Osteoblast (primary cell): ENCODE measurements at regions not wholly inside any gene's neighbourhood (a gene's known extent, or its start where the extent isn't known, plus 50 kb on each side); places are given as distances from the start of the nearest gene placed in this dataset.

Source experiments
- DNase-seq: peaks from one replicate; pipeline ENCODE4 v3.0.0; 2011; ENCODE audit warnings: low spot score, mixed read lengths; ENCODE audit not compliant: insufficient read length; ENCODE audit errors: missing footprints
- H2AFZ ChIP-seq: 2 replicates; pipeline ENCODE4 v1.6.0; 2011; ENCODE audit warnings: mild to moderate bottlenecking, low read length
- H3K27ac ChIP-seq: 2 replicates; pipeline ENCODE4 v1.5.1; 2011; ENCODE audit warnings: mild to moderate bottlenecking, low read depth, low read length, moderate library complexity
- H3K27me3 ChIP-seq: 2 replicates; pipeline ENCODE4 v1.6.0; 2012; ENCODE audit warnings: mild to moderate bottlenecking, control low read depth, inconsistent platforms, low read length, moderate library complexity; ENCODE audit not compliant: insufficient read depth
- H3K36me3 ChIP-seq: 2 replicates; pipeline ENCODE4 v1.5.1; 2011; ENCODE audit warnings: mild to moderate bottlenecking, low read length, control low read depth, moderate library complexity; ENCODE audit not compliant: insufficient read depth
- H3K4me1 ChIP-seq: 2 replicates; pipeline ENCODE4 v1.5.1; 2011; ENCODE audit warnings: mild to moderate bottlenecking, low read length, control low read depth, moderate library complexity; ENCODE audit not compliant: insufficient read depth
- H3K4me2 ChIP-seq: 2 replicates; pipeline ENCODE4 v1.6.0; 2011; ENCODE audit warnings: mild to moderate bottlenecking, low read length; ENCODE audit not compliant: insufficient read depth
- H3K4me3 ChIP-seq: fragments of 200-600 bp; sonication (generic); 3 replicates; pipeline ENCODE4 v1.5.1; 2012; ENCODE audit warnings: mild to moderate bottlenecking, low read length, inconsistent platforms; ENCODE audit not compliant: insufficient read depth
- H3K79me2 ChIP-seq: 2 replicates; pipeline ENCODE4 v1.6.0; 2012; ENCODE audit warnings: mild to moderate bottlenecking, low read length, control low read depth, inconsistent platforms; ENCODE audit not compliant: insufficient read depth
- H3K9me3 ChIP-seq: 2 replicates; pipeline ENCODE4 v1.5.1; 2011; ENCODE audit warnings: low read depth, low read length, control low read depth
- H4K20me1 ChIP-seq: 2 replicates; pipeline ENCODE4 v1.6.0; 2012; ENCODE audit warnings: mild to moderate bottlenecking, low read length, control low read depth; ENCODE audit not compliant: insufficient read depth
- TF ChIP-seq, protein P1 (sequence below): IDR thresholded peaks from 2 replicates; pipeline ENCODE4 v1.5.1; 2011; ENCODE audit warnings: mild to moderate bottlenecking, low read depth, low read length, moderate library complexity; ENCODE audit errors: extremely low read depth

DNA sequence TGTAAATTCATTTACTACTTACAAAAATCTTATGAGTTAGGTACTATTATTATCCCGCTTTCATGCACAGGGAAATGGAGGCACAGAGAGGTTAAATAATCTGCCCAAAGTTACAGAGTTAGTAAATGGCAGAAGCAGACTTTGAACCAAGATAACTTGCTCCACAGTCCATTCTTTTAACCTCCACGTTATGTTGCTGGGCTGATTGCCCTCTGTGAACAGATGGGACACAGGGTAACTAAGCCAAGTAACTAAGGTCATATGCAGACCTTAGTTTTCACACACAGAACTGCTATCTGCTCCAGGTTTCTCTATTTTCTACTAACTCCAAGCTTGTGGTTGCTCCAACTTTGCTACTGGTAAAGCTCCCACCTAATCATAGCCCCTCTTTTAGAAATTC is 147.1 kb upstream of the IFNG-AS1 start:
- H3K4me2 ChIP-seq, result no peak overlapping the region
- no peaks in the 10 kb centered on the region for H4K20me1 ChIP-seq
- no peak for DNase-seq
- H3K4me1 ChIP-seq, result no peaks in the 10 kb centered on the region
- H3K79me2 ChIP-seq, result no peaks in the 10 kb centered on the region
- H3K4me3 ChIP-seq, result no peak overlapping the region
- H2AFZ ChIP-seq, result no peak overlapping the region
- H3K27me3 ChIP-seq, result no peaks in the 10 kb centered on the region
- no peak overlapping the region for H3K27ac ChIP-seq
- TF ChIP-seq, protein P1, sequence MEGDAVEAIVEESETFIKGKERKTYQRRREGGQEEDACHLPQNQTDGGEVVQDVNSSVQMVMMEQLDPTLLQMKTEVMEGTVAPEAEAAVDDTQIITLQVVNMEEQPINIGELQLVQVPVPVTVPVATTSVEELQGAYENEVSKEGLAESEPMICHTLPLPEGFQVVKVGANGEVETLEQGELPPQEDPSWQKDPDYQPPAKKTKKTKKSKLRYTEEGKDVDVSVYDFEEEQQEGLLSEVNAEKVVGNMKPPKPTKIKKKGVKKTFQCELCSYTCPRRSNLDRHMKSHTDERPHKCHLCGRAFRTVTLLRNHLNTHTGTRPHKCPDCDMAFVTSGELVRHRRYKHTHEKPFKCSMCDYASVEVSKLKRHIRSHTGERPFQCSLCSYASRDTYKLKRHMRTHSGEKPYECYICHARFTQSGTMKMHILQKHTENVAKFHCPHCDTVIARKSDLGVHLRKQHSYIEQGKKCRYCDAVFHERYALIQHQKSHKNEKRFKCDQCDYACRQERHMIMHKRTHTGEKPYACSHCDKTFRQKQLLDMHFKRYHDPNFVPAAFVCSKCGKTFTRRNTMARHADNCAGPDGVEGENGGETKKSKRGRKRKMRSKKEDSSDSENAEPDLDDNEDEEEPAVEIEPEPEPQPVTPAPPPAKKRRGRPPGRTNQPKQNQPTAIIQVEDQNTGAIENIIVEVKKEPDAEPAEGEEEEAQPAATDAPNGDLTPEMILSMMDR, result no peak
- H3K9me3 ChIP-seq, result no peaks in the 10 kb centered on the region
- H3K36me3 ChIP-seq, result no peaks in the 10 kb centered on the region

DNA sequence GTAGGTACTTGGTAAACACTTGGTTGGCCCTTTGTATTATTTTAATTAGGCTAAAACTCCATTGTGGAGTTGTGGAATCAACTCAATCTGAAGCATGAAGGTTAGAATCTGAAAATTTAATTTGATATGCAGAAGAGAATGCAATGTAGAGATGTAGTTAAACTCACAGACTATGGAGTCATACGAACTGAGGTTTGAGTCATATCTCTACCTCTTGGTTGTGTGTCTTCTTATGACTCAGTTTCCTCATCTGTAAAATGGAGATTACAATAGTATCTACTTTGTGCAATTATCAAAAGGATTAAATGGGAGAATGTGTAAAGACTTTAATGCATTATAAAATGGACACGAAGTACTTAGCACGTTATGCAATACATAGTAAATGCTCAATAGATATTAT is 146.0 kb upstream of the IFNG-AS1 start:
- Histone ChIP-seq H3K27me3 (no peaks in the 10 kb centered on the region), H3K36me3 (no peaks in the 10 kb centered on the region), H4K20me1 (no peaks in the 10 kb centered on the region), H3K4me2 (no peak overlapping the region), H3K4me1 (no peaks in the 10 kb centered on the region), H3K79me2 (no peaks in the 10 kb centered on the region), H2AFZ (no peak overlapping the region), H3K4me3 (no peak overlapping the region), H3K27ac (no peak overlapping the region), H3K9me3 (no peaks in the 10 kb centered on the region)
- no peak for DNase-seq
- TF ChIP-seq, protein P1, result no peak

DNA sequence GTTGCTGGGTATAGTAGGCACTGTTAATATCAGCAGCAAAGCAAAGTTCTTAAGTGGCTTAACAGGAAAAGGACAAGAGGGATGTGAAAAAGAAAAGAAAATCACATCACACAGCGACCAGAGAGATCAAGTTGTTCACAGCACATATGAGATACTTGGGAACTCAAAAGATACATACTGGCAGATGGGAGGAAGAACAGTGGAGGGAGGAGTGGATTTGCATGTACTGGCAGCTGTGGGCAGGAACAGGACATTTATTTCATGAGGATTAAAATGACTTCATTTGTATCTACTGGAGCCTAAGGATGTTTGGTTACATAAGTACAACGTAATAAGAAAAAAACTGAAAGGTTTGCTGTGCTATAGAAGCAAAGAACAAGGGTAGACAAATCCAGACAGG is 136.5 kb upstream of the IFNG-AS1 start:
- TF ChIP-seq, protein P1, result no peak
- H3K4me1 ChIP-seq, result peaks cover 5% of the 10 kb centered on the region
- no peaks in the 10 kb centered on the region for H3K9me3 ChIP-seq
- no peaks in the 10 kb centered on the region for H3K27me3 ChIP-seq
- H2AFZ ChIP-seq, result peak overlapping the region; percentile 64
- H3K4me2 ChIP-seq, result peak overlapping the region; percentile 54
- no peaks in the 10 kb centered on the region for H4K20me1 ChIP-seq
- no peaks in the 10 kb centered on the region for H3K36me3 ChIP-seq
- H3K79me2 ChIP-seq, result no peaks in the 10 kb centered on the region
- no peak overlapping the region for H3K4me3 ChIP-seq
- DNase-seq, result no peak
- H3K27ac ChIP-seq, result no peak overlapping the region

DNA sequence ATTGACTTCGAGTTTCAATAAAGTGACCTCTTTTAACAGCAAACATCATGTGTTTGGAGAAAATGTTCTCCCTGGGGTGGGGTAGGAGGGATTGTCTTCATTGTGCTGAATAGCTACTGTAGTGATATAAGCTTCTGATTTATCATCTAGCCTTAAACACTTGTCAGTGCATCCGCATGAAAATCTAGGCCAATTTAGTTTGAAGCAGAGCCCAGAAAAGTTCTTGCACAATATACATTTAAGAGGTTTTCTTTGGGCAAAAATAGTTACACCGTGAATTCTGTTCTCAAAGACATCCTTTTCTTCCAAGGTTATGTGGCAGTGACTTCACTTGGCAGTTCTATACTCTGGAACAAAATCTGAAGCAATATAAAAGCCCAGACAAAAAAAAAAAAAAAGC is 136.0 kb upstream of the IFNG-AS1 start:
- H3K27me3 ChIP-seq, result no peaks in the 10 kb centered on the region
- no peaks in the 10 kb centered on the region for H3K36me3 ChIP-seq
- H4K20me1 ChIP-seq, result no peaks in the 10 kb centered on the region
- no peak overlapping the region for H3K27ac ChIP-seq
- H3K4me2 ChIP-seq, result peak overlapping the region; percentile 54
- H3K4me3 ChIP-seq, result peak overlapping the region; percentile 26
- H2AFZ ChIP-seq, result peak overlapping the region; percentile 64
- no peaks in the 10 kb centered on the region for H3K9me3 ChIP-seq
- TF ChIP-seq, protein P1, result no peak
- no peak for DNase-seq
- H3K4me1 ChIP-seq, result peaks cover 5% of the 10 kb centered on the region
- no peaks in the 10 kb centered on the region for H3K79me2 ChIP-seq
